ENCODE measurements at regions not wholly inside any gene's neighbourhood (a gene's known extent, or its start where the extent isn't known, plus 50 kb on each side); places are given as distances from the start of the nearest gene placed in this dataset.

DNA sequence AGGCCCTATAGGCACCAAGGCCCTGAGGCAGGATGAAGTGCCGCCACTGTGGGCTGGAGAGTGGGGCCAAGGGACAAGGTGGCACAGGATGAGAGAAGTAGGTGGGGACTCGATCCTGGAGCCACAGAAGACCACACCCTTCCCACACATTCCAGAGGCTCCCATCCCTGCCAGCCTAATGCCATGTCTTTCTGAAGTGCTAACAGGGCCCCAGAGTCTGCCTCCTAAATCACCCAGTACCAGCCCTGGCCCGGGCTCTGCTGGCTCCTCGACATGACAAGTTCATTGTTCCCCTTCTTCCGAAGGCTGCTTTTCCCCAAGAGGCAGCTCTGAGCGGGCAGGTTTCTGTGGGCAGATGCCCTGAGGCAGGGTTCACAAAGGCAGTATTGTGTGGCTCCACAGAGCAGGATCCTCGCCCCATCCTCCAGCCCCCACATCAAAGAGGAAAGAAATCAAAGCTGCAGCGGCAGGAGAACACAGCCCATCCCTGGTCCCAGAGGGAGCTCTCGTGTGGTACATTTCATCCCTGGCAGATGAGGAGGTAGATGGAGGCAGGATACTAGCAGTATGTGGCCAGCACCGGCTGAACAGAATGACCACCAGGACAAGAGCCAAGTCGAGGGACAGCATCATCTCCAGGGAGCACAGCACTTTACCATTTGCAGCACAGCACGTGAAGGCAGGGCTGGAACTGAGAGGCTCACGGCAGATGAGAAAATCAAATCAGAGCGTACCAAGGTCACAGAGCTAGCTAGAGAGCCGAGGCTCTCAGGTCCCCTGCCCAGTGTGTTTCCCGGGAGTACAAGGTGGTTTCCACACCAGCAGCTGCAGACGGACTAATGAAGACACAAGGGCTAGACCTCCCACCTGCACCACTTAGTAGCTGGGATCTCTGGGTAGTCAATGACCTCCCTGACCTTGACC is 64.8 kb downstream of the SYF2 start:
- CTCF ChIA-PET (ENCODE audit: low intra/inter-chr PET ratio, low total read pairs), result no interaction called here
- TF ChIP-seq ATRX (CRISPR knock-in tag; IDR thresholded peaks at IDR 0.05; ENCODE audit: borderline replicate concordance), result no peak
- no peak for TF ChIP-seq TSC22D2 (CRISPR knock-in tag; IDR thresholded peaks at IDR 0.05; ENCODE audit: borderline replicate concordance)
- TF ChIP-seq KDM2A (CRISPR knock-in tag; IDR thresholded peaks at IDR 0.05; ENCODE audit: borderline replicate concordance, low read depth), result peak; percentile 72; the same call in 1 of the 2 replicates
- TF ChIP-seq CREBL2 (CRISPR knock-in tag; IDR thresholded peaks at IDR 0.05; ENCODE audit: borderline replicate concordance), result no peak
- TF ChIP-seq, protein P1, sequence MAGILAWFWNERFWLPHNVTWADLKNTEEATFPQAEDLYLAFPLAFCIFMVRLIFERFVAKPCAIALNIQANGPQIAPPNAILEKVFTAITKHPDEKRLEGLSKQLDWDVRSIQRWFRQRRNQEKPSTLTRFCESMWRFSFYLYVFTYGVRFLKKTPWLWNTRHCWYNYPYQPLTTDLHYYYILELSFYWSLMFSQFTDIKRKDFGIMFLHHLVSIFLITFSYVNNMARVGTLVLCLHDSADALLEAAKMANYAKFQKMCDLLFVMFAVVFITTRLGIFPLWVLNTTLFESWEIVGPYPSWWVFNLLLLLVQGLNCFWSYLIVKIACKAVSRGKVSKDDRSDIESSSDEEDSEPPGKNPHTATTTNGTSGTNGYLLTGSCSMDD (CRISPR knock-in tag; IDR thresholded peaks at IDR 0.05), result no peak
- TF ChIP-seq DR1 (CRISPR knock-in tag; IDR thresholded peaks at IDR 0.05), result no peak
- peak; percentile 84 for TF ChIP-seq TCF7L2 (IDR thresholded peaks at IDR 0.05; ENCODE audit: low read depth, low read length)
- TF ChIP-seq, protein P2, sequence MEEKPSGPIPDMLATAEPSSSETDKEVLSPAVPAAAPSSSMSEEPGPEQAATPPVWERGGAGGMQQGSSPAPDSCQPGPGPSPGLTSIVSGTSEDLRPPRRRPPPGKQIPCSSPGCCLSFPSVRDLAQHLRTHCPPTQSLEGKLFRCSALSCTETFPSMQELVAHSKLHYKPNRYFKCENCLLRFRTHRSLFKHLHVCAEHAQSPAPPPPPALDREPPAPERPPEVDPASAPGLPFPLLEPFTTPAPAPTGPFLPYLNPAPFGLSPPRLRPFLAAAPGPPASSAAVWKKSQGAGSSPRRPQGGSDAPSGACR (CRISPR knock-in tag; IDR thresholded peaks at IDR 0.05), result peak; percentile 87
- no peak for TF ChIP-seq ZNF660 (CRISPR knock-in tag; IDR thresholded peaks at IDR 0.05; ENCODE audit: borderline replicate concordance, low read depth)
- TF ChIP-seq ZNF552 (CRISPR knock-in tag; IDR thresholded peaks at IDR 0.05; ENCODE audit: borderline replicate concordance), result no peak
- peak; percentile 72; the same call in 1 of the 2 replicates for TF ChIP-seq CBX5 (CRISPR knock-in tag; IDR thresholded peaks at IDR 0.05; ENCODE audit: borderline replicate concordance)
- peak; percentile 55; the same call in 1 of the 2 replicates for TF ChIP-seq PRDM10 (CRISPR knock-in tag; IDR thresholded peaks at IDR 0.05; ENCODE audit: low read depth)
- TF ChIP-seq SUZ12 (IDR thresholded peaks at IDR 0.05; ENCODE audit: low read depth, low read length), result no peak
- TF ChIP-seq SAP130 (CRISPR knock-in tag; IDR thresholded peaks at IDR 0.05; ENCODE audit: low read depth), result peak; percentile 59
- no peak for TF ChIP-seq ZNF207 (IDR thresholded peaks at IDR 0.05; ENCODE audit: borderline replicate concordance)
- TF ChIP-seq ATF1 (CRISPR knock-in tag; IDR thresholded peaks at IDR 0.05), result no peak
- TF ChIP-seq AGO1 (IDR thresholded peaks at IDR 0.05; ENCODE audit: low read depth, low read length, poor library complexity, severe bottlenecking), result no peak
- no peak for TF ChIP-seq CHCHD3 (CRISPR knock-in tag; IDR thresholded peaks at IDR 0.05)

More for the DNA sequence above, 64.8 kb downstream of the SYF2 start:
- H3K9me3 ChIP-seq (ENCODE audit: low read length), result no peaks in the 10 kb centered on the region
- POLR2A ChIA-PET, result interaction anchor here (0.5 to 2.6 kb wide), 28 partner anchors 10 to 1126 kb away, joined by 3 to 48 read pairs (median 6); partner anchors contain the start of genes RSRP1 and SYF2
- no peaks in the 10 kb centered on the region for H4K20me1 ChIP-seq (ENCODE audit: insufficient read depth, low read length)
- ATAC-seq (peak; percentile 85), FAIRE-seq (peak; percentile 81), DNase-seq (ENCODE audit: low spot score) (peak; percentile 93)
- H3K9ac ChIP-seq (ENCODE audit: insufficient read depth, low read depth, low read length), result peak overlapping the region; percentile 58
- H3K4me2 ChIP-seq (ENCODE audit: low read depth, low read length), result peak overlapping the region; percentile 88
- H3K27ac ChIP-seq (ENCODE audit: extremely low read length, insufficient read depth, low read length), result peak overlapping the region; percentile 97
- H3K27me3 ChIP-seq (ENCODE audit: control insufficient read depth in 1 of 2, insufficient read depth in 2 of 2, low read length in 2 of 2), result no peaks in the 10 kb centered on the region
- 0% methylated on average over 14 of the region's 17 CpGs for WGBS (ENCODE audit: low lambda C conversion rate)
- intact Hi-C loops (cut with micrococcal nuclease; ENCODE audit: unreplicated experiment) (no loop called here), in situ Hi-C loops (cut with HindIII; ENCODE audit: extremely low pct_ligation_motif_present, low pct_unique_long_range_greater_than_20kb) (loop anchor here (5.0 kb wide), 1 partner anchor 35 kb away; no protein-coding TSS in a partner anchor)
- no peaks in the 10 kb centered on the region for H3K36me3 ChIP-seq (replicated peaks in 1 of 2; ENCODE audit: control insufficient read depth in 1 of 2, insufficient read depth in 2 of 2, low read length in 2 of 2)
- TSS peak; percentile 66 for BruUV-seq (replicated peaks)
- H3K79me2 ChIP-seq (ENCODE audit: insufficient read depth, low read length), result no peaks in the 10 kb centered on the region
- H3K4me3 ChIP-seq (replicated peaks in 1 of 3; ENCODE audit: insufficient read depth in 1 of 3, low read depth in 2 of 3, low read length in 3 of 3), result peak overlapping the region; percentile 31 to 66 (median 35); a peak in 5 of 6 replicates
- H2AFZ ChIP-seq (ENCODE audit: low read length), result no peak overlapping the region
- H3K4me1 ChIP-seq (ENCODE audit: insufficient read depth, low read length), result peaks cover 73% of the 10 kb centered on the region

Data from HepG2 (cell line).